Breast epithelium (tissue), 3 donors: ENCODE measurements at regions not wholly inside any gene's neighbourhood (a gene's known extent, or its start where the extent isn't known, plus 50 kb on each side); places are given as distances from the start of the nearest gene placed in this dataset.

Experiments used
- POLR2AphosphoS5 ChIP-seq, 3 donors: sonication (generic); formaldehyde crosslinking; IDR thresholded peaks; one replicate each; pipeline ENCODE4 v1.6.1; 2017; ENCODE audit warnings: antibody characterized with exemption in 3 of 3
- TF ChIP-seq, protein P1 (sequence below), 3 donors: fragments of 450-650 bp; IDR thresholded peaks; one replicate each; pipeline ENCODE4 v1.5.1; 2016 to 2017; ENCODE audit warnings: antibody characterized with exemption in 3 of 3, mild to moderate bottlenecking in 3 of 3, moderate library complexity in 3 of 3

DNA sequence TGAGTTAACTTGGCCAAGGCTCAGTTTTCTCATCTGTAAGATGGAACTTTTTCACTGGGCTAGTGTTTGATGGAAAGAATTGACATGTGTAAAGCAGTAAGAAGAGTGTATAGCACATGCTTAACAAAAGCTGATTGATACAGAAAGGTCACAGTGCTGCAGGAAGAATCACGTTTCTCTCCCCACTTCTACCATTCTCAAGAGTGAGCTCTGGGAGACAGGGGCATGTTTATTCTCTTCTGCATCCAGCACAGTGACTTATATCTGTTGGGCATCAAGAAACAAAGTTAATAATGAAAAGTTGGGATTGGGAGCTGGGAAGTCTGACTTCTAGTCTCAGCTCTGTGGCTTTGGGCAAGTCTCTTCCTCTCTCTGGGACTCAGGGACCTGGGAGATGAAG is 55.3 kb downstream of the IRX3 start:
- TF ChIP-seq POLR2AphosphoS5 (IDR thresholded peaks at IDR 0.05): no peak
- TF ChIP-seq, protein P1, sequence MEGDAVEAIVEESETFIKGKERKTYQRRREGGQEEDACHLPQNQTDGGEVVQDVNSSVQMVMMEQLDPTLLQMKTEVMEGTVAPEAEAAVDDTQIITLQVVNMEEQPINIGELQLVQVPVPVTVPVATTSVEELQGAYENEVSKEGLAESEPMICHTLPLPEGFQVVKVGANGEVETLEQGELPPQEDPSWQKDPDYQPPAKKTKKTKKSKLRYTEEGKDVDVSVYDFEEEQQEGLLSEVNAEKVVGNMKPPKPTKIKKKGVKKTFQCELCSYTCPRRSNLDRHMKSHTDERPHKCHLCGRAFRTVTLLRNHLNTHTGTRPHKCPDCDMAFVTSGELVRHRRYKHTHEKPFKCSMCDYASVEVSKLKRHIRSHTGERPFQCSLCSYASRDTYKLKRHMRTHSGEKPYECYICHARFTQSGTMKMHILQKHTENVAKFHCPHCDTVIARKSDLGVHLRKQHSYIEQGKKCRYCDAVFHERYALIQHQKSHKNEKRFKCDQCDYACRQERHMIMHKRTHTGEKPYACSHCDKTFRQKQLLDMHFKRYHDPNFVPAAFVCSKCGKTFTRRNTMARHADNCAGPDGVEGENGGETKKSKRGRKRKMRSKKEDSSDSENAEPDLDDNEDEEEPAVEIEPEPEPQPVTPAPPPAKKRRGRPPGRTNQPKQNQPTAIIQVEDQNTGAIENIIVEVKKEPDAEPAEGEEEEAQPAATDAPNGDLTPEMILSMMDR (IDR thresholded peaks at IDR 0.05): no peak
